Mammary epithelial cell (primary cell): ENCODE measurements at regions not wholly inside any gene's neighbourhood (a gene's known extent, or its start where the extent isn't known, plus 50 kb on each side); places are given as distances from the start of the nearest gene placed in this dataset.

Experiments
- CTCF ChIP-seq, 2 donors: IDR thresholded peaks in 1 of 2; conservative IDR thresholded peaks in 1 of 2; 2 replicates each; pipeline ENCODE4 v1.5.1; 2011 to 2012; ENCODE audit warnings: inconsistent platforms in 2 of 2, low read length in 2 of 2, mild to moderate bottlenecking in 2 of 2, control low read depth in 1 of 2, low read depth in 1 of 2; ENCODE audit not compliant: insufficient read depth in 1 of 2; ENCODE audit errors: extremely low read depth in 1 of 2
- EZH2 ChIP-seq: IDR thresholded peaks from 2 replicates; pipeline ENCODE4 v1.6.1; 2012; ENCODE audit warnings: low read length, inconsistent platforms, borderline replicate concordance

GRCh38 chr5:74372051-74372450 lies 268.5 kb downstream of the ENC1 start:
- TF ChIP-seq CTCF (conservative IDR thresholded peaks at IDR 0.05 in 1 of 2, IDR thresholded peaks at IDR 0.05 in 1 of 2; ENCODE audit: extremely low read depth in 1 of 2, insufficient read depth in 1 of 2, low read depth in 1 of 2, low read length in 2 of 2): no peak
- TF ChIP-seq EZH2: no peak
